ENCODE measurements at regions not wholly inside any gene's neighbourhood (a gene's known extent, or its start where the extent isn't known, plus 50 kb on each side); places are given as distances from the start of the nearest gene placed in this dataset.

GRCh38 chr1:56326056-56326455 lies 253.3 kb downstream of the PLPP3 start:
- no peak for TF ChIP-seq CTCF (IDR thresholded peaks at IDR 0.05; ENCODE audit: low read depth, low read length, missing control alignments)
- DNase-seq (ENCODE audit: extremely low read depth, low read depth), result no peak
- H3K4me3 ChIP-seq (replicated peaks; ENCODE audit: low read depth, low read length), result no peak overlapping the region

- no peak for DNase-seq (ENCODE audit: extremely low read depth, low read depth)
- no peak overlapping the region for H3K4me3 ChIP-seq (replicated peaks; ENCODE audit: low read depth, low read length)
- TF ChIP-seq CTCF (IDR thresholded peaks at IDR 0.05; ENCODE audit: low read depth, low read length, missing control alignments), result no peak
Measured at GRCh38 chr1:56324504-56324903, 254.9 kb downstream of the PLPP3 start.

DNA sequence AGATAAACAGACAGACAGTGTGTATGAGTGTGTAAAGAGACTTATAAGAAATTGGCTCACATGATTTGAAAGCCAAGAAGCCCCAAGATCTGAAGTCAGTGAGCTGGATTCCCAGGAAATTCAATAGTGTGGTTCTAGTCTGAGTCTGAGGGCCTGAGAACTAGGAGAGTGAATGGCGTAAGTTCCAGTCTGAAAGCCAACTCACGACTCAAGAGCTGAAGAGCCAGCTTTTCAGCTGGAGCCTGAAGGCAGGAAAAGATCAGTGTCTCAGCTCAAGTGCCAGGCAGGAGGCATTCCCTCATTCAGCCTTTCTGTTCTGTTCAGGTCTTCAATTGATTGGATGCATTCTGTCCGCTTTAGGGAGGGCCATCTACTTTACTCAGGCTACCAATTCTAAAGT lies 257.2 kb downstream of the PLPP3 start:
- TF ChIP-seq CTCF (IDR thresholded peaks at IDR 0.05; ENCODE audit: low read depth, low read length, missing control alignments), result no peak
- DNase-seq (ENCODE audit: extremely low read depth, low read depth), result no peak
- H3K4me3 ChIP-seq (replicated peaks; ENCODE audit: low read depth, low read length), result no peak overlapping the region

DNA sequence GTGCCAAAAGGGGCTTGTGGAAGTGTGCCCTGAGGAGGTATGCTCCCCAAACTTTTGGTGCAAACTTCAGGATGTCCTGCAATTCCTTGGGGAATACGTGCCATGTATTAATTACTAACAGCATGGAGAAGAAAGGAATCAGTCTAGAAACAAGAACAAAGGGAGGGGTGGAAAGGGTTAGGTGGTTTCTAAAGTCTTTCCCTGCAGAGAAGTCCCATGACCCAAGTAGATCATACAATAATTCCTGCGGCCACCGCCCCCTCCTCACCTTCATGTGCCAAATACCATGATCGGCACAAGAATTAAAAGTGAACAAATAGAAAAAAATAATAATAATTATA lies 258.2 kb downstream of the PLPP3 start:
- no peak for DNase-seq (ENCODE audit: extremely low read depth, low read depth)
- TF ChIP-seq CTCF (IDR thresholded peaks at IDR 0.05; ENCODE audit: low read depth, low read length, missing control alignments), result no peak
- H3K4me3 ChIP-seq (replicated peaks; ENCODE audit: low read depth, low read length), result no peak overlapping the region

- no peak for DNase-seq (ENCODE audit: extremely low read depth, low read depth)
Measured at GRCh38 chr1:56320464-56321149, 258.8 kb downstream of the PLPP3 start.

DNA sequence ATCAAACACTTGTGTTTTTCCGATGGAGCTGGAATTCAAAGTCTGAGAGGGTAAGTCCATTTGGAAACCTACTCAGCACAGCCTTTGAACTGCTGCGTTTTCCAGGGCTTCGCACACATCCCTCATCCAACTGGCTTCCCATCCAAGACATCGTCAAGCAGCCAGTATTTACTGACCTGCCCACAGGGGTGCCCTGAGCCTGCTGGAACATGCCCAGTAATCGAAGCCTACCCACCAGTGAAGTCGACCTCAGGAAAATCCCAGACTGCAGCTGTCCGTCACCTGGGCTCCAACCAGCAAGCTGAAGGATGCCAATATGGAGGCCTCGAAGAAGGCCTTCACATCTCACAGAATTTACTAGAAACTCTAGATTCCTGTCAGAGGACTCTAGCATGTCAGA lies 261.6 kb downstream of the PLPP3 start:
- TF ChIP-seq CTCF (IDR thresholded peaks at IDR 0.05; ENCODE audit: low read depth, low read length, missing control alignments), result no peak
- no peak overlapping the region for H3K4me3 ChIP-seq (replicated peaks; ENCODE audit: low read depth, low read length)
- DNase-seq (ENCODE audit: extremely low read depth, low read depth), result no peak

More at GRCh38 chr1:56320464-56321149, 258.8 kb downstream of the PLPP3 start:
- H3K4me3 ChIP-seq (replicated peaks; ENCODE audit: low read depth, low read length), result no peak overlapping the region
- TF ChIP-seq CTCF (IDR thresholded peaks at IDR 0.05; ENCODE audit: low read depth, low read length, missing control alignments), result no peak

All from HFF-Myc (cell line).